ENCODE measurements at regions not wholly inside any gene's neighbourhood (a gene's known extent, or its start where the extent isn't known, plus 50 kb on each side); places are given as distances from the start of the nearest gene placed in this dataset.
"Not testable (repeated sequence)": the region's sequence is repeated elsewhere in the genome, so short reads cannot be mapped to it uniquely, and the experiment has no call there.

GRCh38 chr15:81728726-81729125 is 317.1 kb downstream of the MEX3B start:
- DNase-seq: no peak

DNA sequence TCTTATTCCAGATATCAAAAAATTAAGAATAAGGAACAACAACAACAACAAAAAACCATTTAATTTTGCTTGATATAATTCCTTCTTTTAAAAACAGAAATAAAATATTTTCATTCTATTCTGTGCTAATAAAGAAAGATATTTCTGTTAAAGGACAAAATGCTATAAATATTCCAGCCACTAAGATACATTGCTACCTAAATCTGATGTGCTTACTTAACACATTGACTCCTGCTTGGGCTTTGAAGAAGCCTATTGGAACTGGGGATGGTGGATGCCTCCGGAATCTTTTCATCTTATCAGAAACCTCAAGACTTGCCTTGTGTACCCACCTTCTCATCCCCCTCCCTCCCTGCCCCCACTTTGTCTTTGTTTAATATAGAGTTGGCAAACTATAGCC is 320.2 kb downstream of the MEX3B start:
- no peak for DNase-seq

DNA sequence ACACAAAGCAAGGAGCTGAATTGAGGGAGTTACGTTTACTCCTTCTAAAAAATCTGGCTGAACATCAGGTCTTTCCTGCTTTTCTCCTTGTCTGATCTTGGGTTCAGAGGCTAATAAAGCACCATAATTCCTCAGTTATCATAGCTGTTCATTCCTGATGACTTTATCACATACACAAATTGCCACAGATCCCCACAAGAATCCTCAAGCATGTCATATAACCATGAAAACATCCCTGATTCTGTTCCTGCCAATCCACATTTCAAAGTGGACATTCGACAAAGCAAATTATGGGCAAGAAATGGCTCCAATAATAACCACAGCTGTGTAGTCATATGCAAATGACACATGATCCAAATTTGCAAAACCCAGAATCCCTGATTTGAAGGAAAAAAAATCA is 321.3 kb downstream of the MEX3B start:
- no peak for DNase-seq

DNA sequence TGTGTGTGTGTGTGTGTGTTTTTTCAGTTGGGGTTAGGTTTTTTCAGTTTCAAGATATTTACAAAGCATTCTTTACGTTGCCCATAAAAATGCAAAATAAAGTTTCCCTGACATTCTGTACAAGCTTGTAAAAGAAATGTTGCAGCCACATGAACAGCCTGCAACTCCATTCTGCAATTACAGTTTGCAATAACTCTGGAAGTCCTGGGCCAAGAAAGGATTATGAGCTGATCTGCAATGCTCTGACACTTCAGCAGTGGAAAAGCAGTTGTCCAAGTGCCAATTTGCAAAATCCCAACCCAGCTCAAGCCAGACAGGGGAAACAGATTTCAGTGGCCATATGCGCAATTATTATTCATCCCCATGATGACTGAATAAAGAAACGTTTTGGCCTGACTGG is 322.1 kb downstream of the MEX3B start:
- no peak for DNase-seq

GRCh38 chr15:81723113-81723651 is 322.6 kb downstream of the MEX3B start:
- no peak for DNase-seq

DNA sequence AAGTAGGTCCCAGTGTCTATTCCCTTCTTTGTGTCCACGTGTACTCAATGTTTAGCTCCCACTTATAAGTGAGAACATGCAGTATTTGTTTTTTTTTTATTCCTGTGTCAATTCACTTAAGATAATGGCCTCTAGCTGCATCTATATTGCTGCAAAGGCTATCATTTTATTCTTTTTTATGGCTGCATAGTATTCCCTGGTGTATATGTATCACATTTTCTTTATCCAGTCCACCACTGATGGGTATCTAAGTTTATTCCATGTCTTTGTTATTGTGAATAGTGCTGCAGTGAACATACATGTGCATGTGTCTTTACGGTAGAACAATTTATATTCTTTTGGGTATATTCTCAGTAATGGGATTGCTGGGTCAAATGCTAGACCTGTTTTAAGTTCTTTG is 329.4 kb downstream of the MEX3B start:
- not testable (repeated sequence) for DNase-seq

DNA sequence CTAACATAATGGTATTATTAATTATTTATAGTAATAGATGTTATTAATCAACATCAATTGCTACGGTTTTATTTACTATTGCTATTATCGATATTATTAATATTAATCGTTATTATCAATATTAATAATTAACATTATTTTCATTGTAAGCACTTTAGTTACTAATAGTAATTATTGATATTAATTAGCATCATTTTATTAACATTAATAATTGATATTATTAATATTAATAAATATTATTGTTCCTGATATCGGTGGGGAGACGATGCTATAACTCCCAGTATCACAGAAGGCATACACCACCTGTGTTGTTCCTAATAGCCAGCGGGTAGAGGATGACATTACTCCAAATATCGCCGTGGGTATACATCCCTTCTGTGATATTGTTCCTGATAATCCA is 335.5 kb downstream of the MEX3B start:
- DNase-seq: no peak

- not testable (repeated sequence) for DNase-seq
These were observed 332.9 kb upstream of the TMC3 start for GRCh38 chr15:81706816-81707346.

- DNase-seq: not testable (repeated sequence)
These were observed 331.7 kb upstream of the TMC3 start for GRCh38 chr15:81705727-81706126.

DNA sequence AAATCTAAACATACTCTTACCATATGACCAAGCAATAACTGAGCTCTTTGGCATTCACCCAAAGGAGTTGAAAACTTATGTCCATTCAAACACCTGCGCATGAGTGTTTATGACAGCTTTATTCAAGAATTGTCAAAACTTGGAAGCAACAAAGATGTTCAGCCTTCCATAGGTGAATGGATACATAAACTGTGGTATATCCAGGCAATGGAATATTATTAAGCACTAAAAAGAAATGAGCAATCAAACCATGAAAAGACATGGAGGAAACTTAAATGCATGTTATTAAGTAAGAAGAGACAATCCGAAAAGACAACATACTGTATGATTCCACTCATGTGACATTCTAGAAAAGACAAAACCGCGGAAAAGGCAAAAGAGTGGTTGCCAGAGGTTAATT is 312.0 kb upstream of the TMC3 start:
- DNase-seq: no peak

DNA sequence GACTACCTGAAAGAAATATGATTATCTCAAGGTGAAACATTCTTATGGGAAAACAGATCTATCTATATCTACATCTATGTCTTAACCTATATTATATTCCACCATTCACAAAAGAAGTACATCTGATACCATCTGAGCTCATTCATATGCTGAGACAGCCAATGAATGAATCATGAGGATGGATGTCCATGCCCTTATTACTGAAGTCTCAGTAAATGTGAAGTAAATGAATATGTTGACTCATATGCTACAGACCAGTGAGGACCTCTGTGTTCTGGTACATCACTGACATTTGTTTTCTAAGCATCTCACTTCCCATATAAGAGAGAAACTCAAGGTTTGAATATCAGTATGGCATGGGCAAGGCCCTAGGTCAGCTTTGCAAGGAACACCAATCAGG is 311.2 kb upstream of the TMC3 start:
- no peak for DNase-seq

GRCh38 chr15:81680829-81681228 is 306.8 kb upstream of the TMC3 start:
- no peak for DNase-seq

GRCh38 chr15:81666839-81667238 is 292.8 kb upstream of the TMC3 start:
- no peak for DNase-seq

DNA sequence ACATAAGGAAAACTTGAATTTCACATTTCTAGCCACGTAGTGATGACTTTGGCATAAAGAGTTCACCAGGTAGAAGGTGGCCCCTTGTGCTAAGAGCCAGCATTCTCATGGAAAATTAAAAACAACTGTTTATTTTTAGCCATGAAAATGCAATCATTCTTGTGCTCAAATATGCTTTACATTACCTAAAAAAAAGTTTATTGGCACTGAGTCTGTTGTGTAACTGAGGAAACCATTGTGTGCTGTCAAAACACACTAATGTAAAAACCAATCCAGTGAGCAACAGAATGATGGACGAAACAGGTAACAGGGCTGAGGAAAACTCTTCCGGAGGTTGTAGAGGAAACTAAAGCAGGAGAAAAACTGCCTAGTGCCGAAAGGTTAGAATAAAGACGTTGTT is 287.0 kb upstream of the TMC3 start:
- no peak for DNase-seq

- DNase-seq: no peak
These were observed 279.2 kb upstream of the TMC3 start for GRCh38 chr15:81653259-81653658.

GRCh38 chr15:81645470-81645869 is 271.5 kb upstream of the TMC3 start:
- no peak for DNase-seq

GRCh38 chr15:81643771-81644170 is 269.8 kb upstream of the TMC3 start:
- DNase-seq: no peak

- DNase-seq: no peak
These were observed 268.5 kb upstream of the TMC3 start for GRCh38 chr15:81642451-81642990.

DNA sequence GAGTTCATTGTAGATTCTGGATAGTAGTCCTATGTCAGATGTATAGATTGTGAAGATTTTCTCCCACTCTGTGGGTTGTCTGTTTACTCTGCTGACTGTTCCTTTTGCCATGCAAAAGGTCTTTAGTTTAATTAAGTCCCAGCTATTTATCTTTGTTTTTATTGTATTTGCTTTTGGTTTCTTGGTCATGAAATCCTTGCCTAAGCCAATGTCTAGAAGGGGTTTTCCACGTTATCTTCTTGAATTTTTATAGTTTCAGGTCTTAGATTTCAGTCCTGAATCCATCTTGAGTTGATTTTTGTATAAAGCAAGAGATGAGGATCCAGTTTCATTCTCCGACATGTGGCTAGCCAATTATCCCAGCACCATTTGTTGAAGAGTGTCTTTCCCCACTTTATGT is 262.1 kb upstream of the TMC3 start:
- DNase-seq: not testable (repeated sequence)

- no peak for DNase-seq
These were observed 259.9 kb upstream of the TMC3 start for GRCh38 chr15:81633889-81634288.

DNA sequence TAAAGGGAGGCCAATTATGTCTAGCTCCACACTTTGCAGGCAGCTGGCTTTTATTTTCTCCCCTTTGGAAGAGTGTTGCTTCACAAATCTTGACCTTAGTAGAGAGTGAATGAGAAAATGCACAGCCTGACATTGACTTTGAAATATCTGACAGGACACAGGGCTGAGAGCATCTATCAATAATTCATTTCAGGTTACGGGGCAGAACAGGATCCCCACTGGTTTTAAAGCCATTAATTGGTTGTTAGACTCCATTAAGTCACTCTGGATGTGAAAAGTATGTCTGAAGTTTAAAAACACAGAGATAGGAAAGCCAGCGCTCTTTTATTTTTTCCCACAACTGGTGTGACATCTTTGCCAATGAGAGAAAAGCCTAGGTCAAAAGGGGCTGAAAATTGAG is 251.9 kb upstream of the TMC3 start:
- no peak for DNase-seq

- DNase-seq: no peak
These were observed 245.0 kb upstream of the TMC3 start for GRCh38 chr15:81619002-81619401.

DNA sequence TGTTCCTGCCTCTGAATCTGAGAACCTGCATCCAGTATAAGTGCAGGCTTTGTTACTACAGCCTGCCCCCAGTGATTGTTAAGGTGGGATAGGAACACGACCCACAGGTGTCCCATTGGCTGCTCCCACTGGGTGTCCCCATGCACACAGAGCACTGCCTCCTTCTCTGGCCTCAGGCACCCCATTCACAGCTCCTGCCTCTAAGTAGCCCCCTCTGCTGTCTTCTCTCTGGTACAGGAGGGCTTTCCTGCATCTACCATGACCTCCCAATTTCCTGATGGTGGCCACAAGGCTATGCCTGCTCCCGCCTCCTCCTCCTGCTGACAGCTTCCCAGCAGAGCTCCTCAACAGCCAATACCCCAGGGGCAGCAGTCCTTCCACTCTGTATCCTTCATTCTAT is 238.6 kb upstream of the TMC3 start:
- no peak for DNase-seq

- DNase-seq: no peak
These were observed 237.7 kb upstream of the TMC3 start for GRCh38 chr15:81611679-81612078.
